K562 (cell line): ENCODE measurements at regions not wholly inside any gene's neighbourhood (a gene's known extent, or its start where the extent isn't known, plus 50 kb on each side); places are given as distances from the start of the nearest gene placed in this dataset.

Experiments used
- ATAC-seq: fragments of 200-7000 bp; cut with Tn5 transposase; 3 replicates; pipeline ENCODE4 v1.9.1; 2020; ENCODE audit warnings: moderate library complexity
- BruUV-seq: library from RNA; stranded (reverse); fragments of 400-500 nt; replicated peaks from 2 replicates; lab custom pipeline; 2021; lab: Mats Ljungman, UMichigan
- CTCF ChIA-PET: fragments of 300-600 bp; formaldehyde crosslinking; extraction: SDS; loops from one replicate; lab custom pipeline; 2021; ENCODE audit warnings: low intra/inter-chr PET ratio; lab: Yijun Ruan, JAX
- POLR2A ChIA-PET: fragments of 300-600, 350-650 bp; sonication (Branson Sonifier 250); formaldehyde crosslinking; extraction: SDS; loops from one replicate; lab custom pipeline; 2021; ENCODE audit warnings: antibody characterized with exemption, inconsistent platforms; lab: Yijun Ruan, JAX
- DNase-seq, 4 experiments: peaks; one replicate each; pipeline versions ENCODE4 v3.0.0 to v3.0.0-alpha.2; 2011 to 2018; ENCODE audit warnings: low spot score in 3 of 4, mixed read lengths in 3 of 4; ENCODE audit errors: extremely low read depth in 1 of 4
- FAIRE-seq: peaks from 2 replicates; lab custom pipeline; 2011; peaks lifted over from hg19 to GRCh38; lab: Jason Lieb, UNC
- H2AFZ ChIP-seq: 2 replicates; pipeline ENCODE4 v1.6.0; 2011; ENCODE audit warnings: low read depth, low read length, control low read depth, inconsistent platforms
- H3K27ac ChIP-seq: fragments of 200-600 bp; 3 replicates; pipeline ENCODE4 v1.8.0; 2011; ENCODE audit warnings: low read depth, mild to moderate bottlenecking, control low read depth, inconsistent platforms, low read length, moderate library complexity, mixed read lengths; ENCODE audit errors: extremely low read depth
- H3K27me3 ChIP-seq, 2 experiments: fragments of 300-600 bp in 1 of 2; 2 replicates in 1 of 2; 3 replicates in 1 of 2; pipeline versions ENCODE4 v1.6.0 to v1.8.0; 2011; ENCODE audit warnings: inconsistent platforms in 2 of 2, low read length in 2 of 2, mild to moderate bottlenecking in 1 of 2, mixed read lengths in 1 of 2, moderate library complexity in 1 of 2; ENCODE audit not compliant: control insufficient read depth in 2 of 2, insufficient read depth in 2 of 2
- H3K36me3 ChIP-seq: fragments of 300-600 bp; 3 replicates; pipeline ENCODE4 v1.8.0; 2011; ENCODE audit warnings: mild to moderate bottlenecking, low read length, inconsistent platforms; ENCODE audit not compliant: control insufficient read depth, insufficient read depth
- H3K4me1 ChIP-seq, 2 experiments: fragments of 200-600 bp in 1 of 2; replicated peaks in 1 of 2; 2 replicates in 1 of 2; 3 replicates in 1 of 2; pipeline versions ENCODE4 v1.5.1 to v1.8.0; 2011; ENCODE audit warnings: inconsistent platforms in 2 of 2, low read length in 2 of 2, mild to moderate bottlenecking in 1 of 2, mixed read lengths in 1 of 2, moderate library complexity in 1 of 2; ENCODE audit not compliant: control insufficient read depth in 2 of 2, insufficient read depth in 2 of 2
- H3K4me2 ChIP-seq: 2 replicates; pipeline ENCODE4 v1.6.1; 2011; ENCODE audit warnings: low read length, control low read depth, inconsistent platforms, mixed read lengths; ENCODE audit not compliant: insufficient read depth
- H3K4me3 ChIP-seq: fragments of 200-600 bp; sonication (generic), shearing (Covaris generic); 2 replicates; pipeline ENCODE4 v1.5.1; 2016; ENCODE audit warnings: control low read depth, inconsistent platforms
- H3K79me2 ChIP-seq: fragments of 200-600 bp; 3 replicates; pipeline ENCODE4 v1.8.0; 2011; ENCODE audit warnings: low read length, inconsistent platforms; ENCODE audit not compliant: control insufficient read depth, insufficient read depth
- H3K9ac ChIP-seq, 2 experiments: 2 replicates each; pipeline versions ENCODE4 v1.6.0 to v1.6.1; 2011; ENCODE audit warnings: low read depth in 2 of 2, low read length in 2 of 2, control low read depth in 1 of 2, inconsistent platforms in 1 of 2, mild to moderate bottlenecking in 1 of 2, mixed read lengths in 1 of 2; ENCODE audit not compliant: insufficient read depth in 1 of 2
- H3K9me1 ChIP-seq: one replicate; pipeline ENCODE4 v1.6.0; 2011; ENCODE audit warnings: inconsistent platforms, mild to moderate bottlenecking, low read length, moderate library complexity; ENCODE audit not compliant: control insufficient read depth, insufficient read depth
- H3K9me3 ChIP-seq: replicated peaks from 2 replicates; pipeline ENCODE4 v1.5.1; 2011; ENCODE audit warnings: low read depth, low read length, inconsistent platforms; ENCODE audit not compliant: control insufficient read depth, insufficient read depth
- H4K20me1 ChIP-seq: replicated peaks from 2 replicates; pipeline ENCODE4 v1.6.1; 2011; ENCODE audit warnings: low read length, inconsistent platforms, mixed read lengths; ENCODE audit not compliant: control insufficient read depth, insufficient read depth
- CEBPG ChIP-seq, 3 experiments: fragments of 200-800 bp in 1 of 3; sonication (Bioruptor generic) in 1 of 3; sonication (generic) in 1 of 3; formaldehyde crosslinking in 1 of 3; IDR thresholded peaks in 2 of 3; conservative IDR thresholded peaks in 1 of 3; 2 replicates each; pipeline versions ENCODE4 v1.6.1 to v1.8.0; 2016 to 2022; ENCODE audit warnings: missing compliant biosample characterization in 2 of 3, missing genetic modification characterization in 2 of 3, mild to moderate bottlenecking in 1 of 3, missing genetic modification reagents in 1 of 3
- FOSL1 ChIP-seq: fragments of 200-800 bp; sonication (Bioruptor generic); conservative IDR thresholded peaks from 2 replicates; pipeline ENCODE4 v1.6.1; 2016; ENCODE audit warnings: missing genetic modification characterization, missing compliant biosample characterization
- GATA2 ChIP-seq: sonication (generic); formaldehyde crosslinking; IDR thresholded peaks from 2 replicates; pipeline ENCODE4 v1.4.0; 2020; ENCODE audit warnings: mild to moderate bottlenecking, missing genetic modification reagents
- GTF2E2 ChIP-seq: fragments of 200-800 bp; sonication (Bioruptor generic); IDR thresholded peaks from 2 replicates; pipeline ENCODE4 v1.6.1; 2016; ENCODE audit warnings: missing genetic modification characterization, missing compliant biosample characterization
- HMG20A ChIP-seq: fragments of 450-650 bp; formaldehyde crosslinking; conservative IDR thresholded peaks from 2 replicates; pipeline ENCODE4 v1.4.0; 2020; ENCODE audit warnings: mild to moderate bottlenecking, mixed read lengths
- JUND ChIP-seq, 2 experiments: IDR thresholded peaks; 2 replicates in 1 of 2; 3 replicates in 1 of 2; pipeline ENCODE4 v1.6.1; 2011; ENCODE audit warnings: borderline replicate concordance in 2 of 2, low read depth in 2 of 2, low read length in 2 of 2, improper control_type of control experiment in 1 of 2, missing biosample characterization in 1 of 2, missing genetic modification characterization in 1 of 2, missing genetic modification reagents in 1 of 2
- MEIS2 ChIP-seq: fragments of 450-650 bp; IDR thresholded peaks from 2 replicates; pipeline ENCODE4 v1.6.1; 2014; ENCODE audit warnings: mild to moderate bottlenecking; ENCODE audit not compliant: partially characterized antibody
- MTA2 ChIP-seq: fragments of 450-650 bp; IDR thresholded peaks from 2 replicates; pipeline ENCODE4 v1.6.1; 2016; ENCODE audit warnings: low read depth
- NFYB ChIP-seq: IDR thresholded peaks from 2 replicates; pipeline ENCODE4 v1.6.1; 2011; ENCODE audit warnings: mild to moderate bottlenecking, moderate library complexity; ENCODE audit not compliant: insufficient read length; ENCODE audit errors: extremely low read depth
- ZNF184 ChIP-seq: sonication (generic); formaldehyde crosslinking; IDR thresholded peaks from 2 replicates; pipeline ENCODE4 v1.5.0; 2020; ENCODE audit warnings: missing genetic modification reagents
- ZNF316 ChIP-seq: fragments of 450-650 bp; IDR thresholded peaks from 2 replicates; pipeline ENCODE4 v1.6.1; 2016
- WGBS: fragments of 100-300 bp; shearing (Covaris generic); methylation state at CpG from one replicate; pipeline ENCODE4 v1.1.6; 2016; ENCODE audit warnings: low coverage, mixed read lengths; ENCODE audit not compliant: insufficient coverage; ENCODE audit errors: missing lambda C conversion rate; 5-methylcytosine and 5-hydroxymethylcytosine counted together
- in situ Hi-C: fragments of 300-500 bp; cut with MboI; formaldehyde crosslinking; loops from 4 replicates; pipeline ENCODE4 v1.15.0; 2018; ENCODE audit warnings: inconsistent platforms, mixed read lengths
- intact Hi-C: fragments of 100-400 bp; cut with micrococcal nuclease; formaldehyde crosslinking; loops from 2 replicates; pipeline ENCODE4 v1.14.2; 2022
- TF ChIP-seq, protein P1 (sequence below): fragments of 450-650 bp; IDR thresholded peaks from 2 replicates; pipeline ENCODE4 v1.6.1; 2016
- TF ChIP-seq, protein P2 (sequence below), 2 experiments: IDR thresholded peaks in 1 of 2; conservative IDR thresholded peaks in 1 of 2; 2 replicates each; pipeline ENCODE4 v1.6.1; 2016; ENCODE audit warnings: low read depth in 2 of 2, mild to moderate bottlenecking in 1 of 2, missing compliant biosample characterization in 1 of 2, missing genetic modification characterization in 1 of 2, moderate library complexity in 1 of 2
- TF ChIP-seq, protein P3 (sequence below): fragments of 450-650 bp; formaldehyde crosslinking; IDR thresholded peaks from 2 replicates; pipeline ENCODE4 v1.4.0; 2022; ENCODE audit warnings: mild to moderate bottlenecking, moderate library complexity
- TF ChIP-seq, protein P4 (sequence below): fragments of 250-450 bp; sonication (Bioruptor Pico); IDR thresholded peaks from 2 replicates; pipeline ENCODE4 v1.5.0; 2021

DNA sequence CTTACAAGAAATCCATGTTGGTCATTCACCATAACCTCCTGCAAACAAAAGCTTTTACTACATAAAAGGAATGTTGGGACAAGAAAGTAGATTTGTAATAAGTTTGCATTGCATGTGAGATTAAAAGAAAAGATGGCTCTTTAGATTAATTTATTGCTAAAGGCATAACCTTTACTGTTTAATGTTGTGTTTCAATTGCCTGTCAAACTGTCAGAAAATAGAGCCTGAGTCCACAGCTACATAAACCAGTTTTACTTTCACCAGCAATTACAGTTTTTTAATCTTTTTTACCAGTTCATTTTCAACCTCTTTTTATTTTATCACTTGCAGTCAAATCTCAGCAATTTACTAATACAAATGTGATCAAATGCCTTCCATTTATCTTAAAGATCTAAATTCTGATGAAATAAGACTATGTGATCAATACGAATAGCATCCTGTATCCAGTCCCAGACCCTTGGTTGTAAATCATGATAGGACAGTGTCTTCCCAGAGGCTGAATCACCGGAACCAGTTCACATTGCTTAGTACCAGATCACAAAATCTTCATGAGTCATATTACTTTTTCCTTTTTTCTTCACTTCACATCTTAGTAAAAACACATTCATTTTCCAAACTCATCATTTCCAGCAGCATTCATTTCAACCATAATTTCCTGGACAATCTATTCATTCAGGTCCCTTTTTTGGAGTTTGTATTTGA lies 95.4 kb upstream of the FRG1 start:
- no peak overlapping the region for H3K9ac ChIP-seq
- FAIRE-seq (no peak), ATAC-seq (no peak), DNase-seq (no peak)
- no peaks in the 10 kb centered on the region for H3K79me2 ChIP-seq
- H3K27me3 ChIP-seq: peaks cover 0 to 10% of the 10 kb centered on the region in 2 experiments; a peak in 1 of 5 replicates
- H3K27ac ChIP-seq: no peak overlapping the region
- H3K4me2 ChIP-seq: no peak overlapping the region
- H2AFZ ChIP-seq: no peak overlapping the region
- ChIA-PET POLR2A (no interaction called here), CTCF (no interaction called here)
- no peaks in the 10 kb centered on the region for H3K9me1 ChIP-seq
- no peak overlapping the region for H3K4me3 ChIP-seq
- intact Hi-C loops: no loop called here
- in situ Hi-C loops: no loop called here
- 0% methylated on average over 2 of the region's 2 CpGs for WGBS
- BruUV-seq: no TSS peak
- H3K9me3 ChIP-seq: no peaks in the 10 kb centered on the region
- no peaks in the 10 kb centered on the region for H4K20me1 ChIP-seq
- no peaks in the 10 kb centered on the region for H3K36me3 ChIP-seq
- H3K4me1 ChIP-seq: no peaks in the 10 kb centered on the region
- TF ChIP-seq, protein P1, sequence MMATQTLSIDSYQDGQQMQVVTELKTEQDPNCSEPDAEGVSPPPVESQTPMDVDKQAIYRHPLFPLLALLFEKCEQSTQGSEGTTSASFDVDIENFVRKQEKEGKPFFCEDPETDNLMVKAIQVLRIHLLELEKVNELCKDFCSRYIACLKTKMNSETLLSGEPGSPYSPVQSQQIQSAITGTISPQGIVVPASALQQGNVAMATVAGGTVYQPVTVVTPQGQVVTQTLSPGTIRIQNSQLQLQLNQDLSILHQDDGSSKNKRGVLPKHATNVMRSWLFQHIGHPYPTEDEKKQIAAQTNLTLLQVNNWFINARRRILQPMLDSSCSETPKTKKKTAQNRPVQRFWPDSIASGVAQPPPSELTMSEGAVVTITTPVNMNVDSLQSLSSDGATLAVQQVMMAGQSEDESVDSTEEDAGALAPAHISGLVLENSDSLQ: peak; percentile 64
- 0 out of 2 replicates have a peak, but pooled peaks have one; percentile 14 for TF ChIP-seq ZNF316
- TF ChIP-seq GATA2 (CRISPR knock-in tag): no peak
- TF ChIP-seq MEIS2: peak; percentile 70
- TF ChIP-seq ZNF184 (CRISPR knock-in tag): no peak
- TF ChIP-seq CEBPG (CRISPR knock-in tag; IDR thresholded peaks at IDR 0.05): no peak
- TF ChIP-seq CEBPG (tag; conservative IDR thresholded peaks at IDR 0.05 in 1 of 2, IDR thresholded peaks at IDR 0.05 in 1 of 2): 0 out of 4 replicates have a peak, but pooled peaks of 1 of the 2 experiments have one; percentile 17
- TF ChIP-seq FOSL1: peak; percentile 57
- no peak for TF ChIP-seq GTF2E2 (tag)
- TF ChIP-seq, protein P2, sequence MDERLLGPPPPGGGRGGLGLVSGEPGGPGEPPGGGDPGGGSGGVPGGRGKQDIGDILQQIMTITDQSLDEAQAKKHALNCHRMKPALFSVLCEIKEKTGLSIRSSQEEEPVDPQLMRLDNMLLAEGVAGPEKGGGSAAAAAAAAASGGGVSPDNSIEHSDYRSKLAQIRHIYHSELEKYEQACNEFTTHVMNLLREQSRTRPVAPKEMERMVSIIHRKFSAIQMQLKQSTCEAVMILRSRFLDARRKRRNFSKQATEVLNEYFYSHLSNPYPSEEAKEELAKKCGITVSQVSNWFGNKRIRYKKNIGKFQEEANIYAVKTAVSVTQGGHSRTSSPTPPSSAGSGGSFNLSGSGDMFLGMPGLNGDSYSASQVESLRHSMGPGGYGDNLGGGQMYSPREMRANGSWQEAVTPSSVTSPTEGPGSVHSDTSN (CRISPR knock-in tag; IDR thresholded peaks at IDR 0.05; ENCODE audit: low read depth): no peak
- TF ChIP-seq, protein P2 (tag; conservative IDR thresholded peaks at IDR 0.05; ENCODE audit: low read depth): peak; percentile 78
- TF ChIP-seq NFYB: no peak
- TF ChIP-seq HMG20A (CRISPR knock-in tag): no peak
- no peak for TF ChIP-seq JUND (IDR thresholded peaks at IDR 0.05; ENCODE audit: borderline replicate concordance, low read depth, low read length)
- 0 out of 3 replicates have a peak, but pooled peaks have one; percentile 55 for TF ChIP-seq JUND (tag; IDR thresholded peaks at IDR 0.05; ENCODE audit: borderline replicate concordance, low read depth, low read length)
- TF ChIP-seq, protein P3, sequence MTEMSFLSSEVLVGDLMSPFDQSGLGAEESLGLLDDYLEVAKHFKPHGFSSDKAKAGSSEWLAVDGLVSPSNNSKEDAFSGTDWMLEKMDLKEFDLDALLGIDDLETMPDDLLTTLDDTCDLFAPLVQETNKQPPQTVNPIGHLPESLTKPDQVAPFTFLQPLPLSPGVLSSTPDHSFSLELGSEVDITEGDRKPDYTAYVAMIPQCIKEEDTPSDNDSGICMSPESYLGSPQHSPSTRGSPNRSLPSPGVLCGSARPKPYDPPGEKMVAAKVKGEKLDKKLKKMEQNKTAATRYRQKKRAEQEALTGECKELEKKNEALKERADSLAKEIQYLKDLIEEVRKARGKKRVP (CRISPR knock-in tag): no peak
- TF ChIP-seq MTA2: no peak
- TF ChIP-seq, protein P4, sequence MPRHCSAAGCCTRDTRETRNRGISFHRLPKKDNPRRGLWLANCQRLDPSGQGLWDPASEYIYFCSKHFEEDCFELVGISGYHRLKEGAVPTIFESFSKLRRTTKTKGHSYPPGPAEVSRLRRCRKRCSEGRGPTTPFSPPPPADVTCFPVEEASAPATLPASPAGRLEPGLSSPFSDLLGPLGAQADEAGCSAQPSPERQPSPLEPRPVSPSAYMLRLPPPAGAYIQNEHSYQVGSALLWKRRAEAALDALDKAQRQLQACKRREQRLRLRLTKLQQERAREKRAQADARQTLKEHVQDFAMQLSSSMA (CRISPR knock-in tag): no peak
